Tibial artery (tissue), 4 donors: ENCODE measurements at regions not wholly inside any gene's neighbourhood (a gene's known extent, or its start where the extent isn't known, plus 50 kb on each side); places are given as distances from the start of the nearest gene placed in this dataset.

ENCODE experiments used
- DNase-seq, 2 donors: peaks; one replicate each; pipeline ENCODE4 v3.0.0-alpha.2; 2019
- H3K27ac ChIP-seq, 2 donors: fragments of 200-600 bp; sonication (generic) in 1 of 2; 1 replicate in 1 of 2; 2 replicates in 1 of 2; pipeline ENCODE4 v1.5.1; 2018 to 2019; ENCODE audit warnings: mild to moderate bottlenecking in 1 of 2
- H3K27me3 ChIP-seq, 2 donors: fragments of 200-600 bp; sonication (generic) in 1 of 2; one replicate each; pipeline versions ENCODE4 v1.5.1 to v1.6.0; 2016 to 2019
- H3K36me3 ChIP-seq, 3 donors: fragments of 200-600 bp; sonication (generic) in 2 of 3; one replicate each; pipeline ENCODE4 v1.5.1; 2016 to 2019; ENCODE audit warnings: mild to moderate bottlenecking in 2 of 3
- H3K4me1 ChIP-seq, 4 donors: fragments of 200-600 bp; sonication (generic) in 2 of 4; 1 replicate in 3 of 4; 2 replicates in 1 of 4; pipeline ENCODE4 v1.5.1; 2016 to 2019
- H3K4me3 ChIP-seq, 2 donors: fragments of 200-600 bp; sonication (generic) in 1 of 2; 1 replicate in 1 of 2; 2 replicates in 1 of 2; pipeline ENCODE4 v1.5.1; 2018 to 2019; ENCODE audit warnings: mild to moderate bottlenecking in 2 of 2
- H3K9me3 ChIP-seq, 3 donors: fragments of 200-600 bp; sonication (generic) in 1 of 3; one replicate each; pipeline ENCODE4 v1.5.1; 2016 to 2019
- intact Hi-C: fragments of 100-400 bp; cut with DNase I; formaldehyde crosslinking; loops from one replicate; pipeline ENCODE4 v1.15.0; 2023; ENCODE audit warnings: low total_unique reads
- TF ChIP-seq, protein P1 (sequence below), 2 experiments: fragments of 200-600 bp in 1 of 2; fragments of 450-650 bp in 1 of 2; IDR thresholded peaks; one replicate each; pipeline ENCODE4 v1.5.1; 2017 to 2019; ENCODE audit warnings: antibody characterized with exemption in 2 of 2, mild to moderate bottlenecking in 1 of 2, moderate library complexity in 1 of 2

DNA sequence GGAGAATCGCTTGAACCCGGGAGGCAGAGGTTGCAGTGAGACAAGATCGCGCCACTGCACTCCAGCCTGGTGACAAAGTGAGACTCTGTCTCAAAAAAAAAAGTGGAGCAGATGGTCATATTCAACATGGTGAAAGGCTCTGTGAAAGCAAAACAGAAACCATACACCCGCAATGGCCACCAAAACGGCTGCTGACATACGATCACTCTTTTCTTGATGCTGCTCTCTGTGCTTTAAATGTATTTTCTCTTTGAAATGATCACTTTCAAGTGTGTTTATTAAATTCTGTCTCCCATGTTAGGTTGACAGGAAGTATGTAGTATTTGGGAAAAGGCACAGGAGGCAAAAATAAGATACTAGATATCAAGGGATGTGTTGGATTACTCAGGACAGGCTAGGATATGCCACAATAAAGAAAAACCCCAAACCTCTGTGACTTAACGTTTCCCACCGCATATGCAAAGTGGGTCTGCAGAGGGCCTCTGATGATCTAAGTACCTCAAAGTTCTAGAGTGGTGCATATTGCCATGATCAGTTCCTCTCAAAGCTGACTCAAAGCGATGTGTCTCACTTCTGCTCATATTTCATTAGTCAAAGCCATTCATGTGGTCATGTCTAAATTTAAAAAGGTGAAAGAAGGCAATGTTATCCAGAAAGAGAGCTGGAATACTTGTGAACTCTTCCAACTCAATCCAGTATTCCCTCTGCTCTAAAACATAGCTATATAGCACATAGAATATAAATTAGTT is 155.1 kb upstream of the SOX4 start:
- H3K36me3 ChIP-seq, result no peaks in the 10 kb centered on the region
- no peaks in the 10 kb centered on the region for H3K27me3 ChIP-seq
- no peak overlapping the region for H3K4me3 ChIP-seq
- TF ChIP-seq, protein P1, sequence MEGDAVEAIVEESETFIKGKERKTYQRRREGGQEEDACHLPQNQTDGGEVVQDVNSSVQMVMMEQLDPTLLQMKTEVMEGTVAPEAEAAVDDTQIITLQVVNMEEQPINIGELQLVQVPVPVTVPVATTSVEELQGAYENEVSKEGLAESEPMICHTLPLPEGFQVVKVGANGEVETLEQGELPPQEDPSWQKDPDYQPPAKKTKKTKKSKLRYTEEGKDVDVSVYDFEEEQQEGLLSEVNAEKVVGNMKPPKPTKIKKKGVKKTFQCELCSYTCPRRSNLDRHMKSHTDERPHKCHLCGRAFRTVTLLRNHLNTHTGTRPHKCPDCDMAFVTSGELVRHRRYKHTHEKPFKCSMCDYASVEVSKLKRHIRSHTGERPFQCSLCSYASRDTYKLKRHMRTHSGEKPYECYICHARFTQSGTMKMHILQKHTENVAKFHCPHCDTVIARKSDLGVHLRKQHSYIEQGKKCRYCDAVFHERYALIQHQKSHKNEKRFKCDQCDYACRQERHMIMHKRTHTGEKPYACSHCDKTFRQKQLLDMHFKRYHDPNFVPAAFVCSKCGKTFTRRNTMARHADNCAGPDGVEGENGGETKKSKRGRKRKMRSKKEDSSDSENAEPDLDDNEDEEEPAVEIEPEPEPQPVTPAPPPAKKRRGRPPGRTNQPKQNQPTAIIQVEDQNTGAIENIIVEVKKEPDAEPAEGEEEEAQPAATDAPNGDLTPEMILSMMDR (IDR thresholded peaks at IDR 0.05), result no peak
- no peak overlapping the region for H3K27ac ChIP-seq
- intact Hi-C loops, result no loop called here
- no peaks in the 10 kb centered on the region for H3K9me3 ChIP-seq
- H3K4me1 ChIP-seq, result no peaks in the 10 kb centered on the region
- no peak for DNase-seq

- H3K4me1 ChIP-seq, result no peaks in the 10 kb centered on the region
- H3K9me3 ChIP-seq, result no peaks in the 10 kb centered on the region
- TF ChIP-seq, protein P1 (IDR thresholded peaks at IDR 0.05), result no peak
- no peaks in the 10 kb centered on the region for H3K36me3 ChIP-seq
- H3K27me3 ChIP-seq, result no peaks in the 10 kb centered on the region
- no peak overlapping the region for H3K4me3 ChIP-seq
- H3K27ac ChIP-seq, result no peak overlapping the region
- no peak for DNase-seq
- intact Hi-C loops, result no loop called here
Measured at GRCh38 chr6:21438986-21439352, 154.6 kb upstream of the SOX4 start.

DNA sequence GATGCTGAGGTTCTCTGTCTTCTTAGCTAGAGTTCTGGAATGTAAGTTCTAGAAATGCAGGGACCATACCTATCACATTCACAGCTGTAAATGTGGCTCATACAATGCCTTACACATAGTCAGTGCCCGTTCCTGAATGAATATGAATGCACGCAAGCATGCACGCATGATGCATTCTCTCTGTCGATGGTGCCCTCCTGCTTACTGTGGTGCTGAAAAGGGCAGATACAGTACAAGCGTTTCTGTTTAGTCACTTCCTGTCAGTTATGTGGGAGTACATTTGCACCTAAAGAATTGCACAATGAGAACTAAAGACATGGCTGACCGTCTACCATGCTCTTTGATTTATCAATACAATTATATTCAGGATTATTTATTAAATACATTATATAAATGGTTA is 152.2 kb upstream of the SOX4 start:
- Histone ChIP-seq H3K27ac (no peak overlapping the region), H3K4me3 (no peak overlapping the region), H3K27me3 (no peaks in the 10 kb centered on the region), H3K9me3 (no peaks in the 10 kb centered on the region), H3K36me3 (no peaks in the 10 kb centered on the region), H3K4me1 (no peaks in the 10 kb centered on the region)
- intact Hi-C loops, result no loop called here
- TF ChIP-seq, protein P1 (IDR thresholded peaks at IDR 0.05), result no peak
- DNase-seq, result no peak

DNA sequence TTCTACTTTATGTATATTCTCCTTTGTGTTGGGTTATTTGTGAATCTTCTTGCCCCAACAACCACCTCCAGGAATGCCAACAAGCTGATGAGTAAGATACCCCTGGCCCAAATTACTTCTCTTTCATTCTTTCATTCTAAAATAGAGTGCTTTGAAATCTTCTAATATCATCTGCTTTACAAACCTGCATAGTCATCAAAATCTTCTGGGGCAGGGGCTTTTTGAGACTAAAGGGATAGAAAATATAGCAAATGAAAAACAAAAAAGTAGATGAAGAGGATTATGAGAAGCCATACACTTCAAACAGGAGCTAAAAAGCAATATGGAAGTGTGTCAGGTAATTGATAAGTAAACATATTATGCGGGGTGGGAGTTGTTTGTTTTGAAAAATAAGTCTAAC is 150.7 kb upstream of the SOX4 start:
- no peak for DNase-seq
- TF ChIP-seq, protein P1 (IDR thresholded peaks at IDR 0.05), result no peak
- H3K27ac ChIP-seq, result no peak overlapping the region
- H3K36me3 ChIP-seq, result no peaks in the 10 kb centered on the region
- no peaks in the 10 kb centered on the region for H3K4me1 ChIP-seq
- no peak overlapping the region for H3K4me3 ChIP-seq
- H3K27me3 ChIP-seq, result no peaks in the 10 kb centered on the region
- H3K9me3 ChIP-seq, result no peaks in the 10 kb centered on the region
- intact Hi-C loops, result no loop called here

DNA sequence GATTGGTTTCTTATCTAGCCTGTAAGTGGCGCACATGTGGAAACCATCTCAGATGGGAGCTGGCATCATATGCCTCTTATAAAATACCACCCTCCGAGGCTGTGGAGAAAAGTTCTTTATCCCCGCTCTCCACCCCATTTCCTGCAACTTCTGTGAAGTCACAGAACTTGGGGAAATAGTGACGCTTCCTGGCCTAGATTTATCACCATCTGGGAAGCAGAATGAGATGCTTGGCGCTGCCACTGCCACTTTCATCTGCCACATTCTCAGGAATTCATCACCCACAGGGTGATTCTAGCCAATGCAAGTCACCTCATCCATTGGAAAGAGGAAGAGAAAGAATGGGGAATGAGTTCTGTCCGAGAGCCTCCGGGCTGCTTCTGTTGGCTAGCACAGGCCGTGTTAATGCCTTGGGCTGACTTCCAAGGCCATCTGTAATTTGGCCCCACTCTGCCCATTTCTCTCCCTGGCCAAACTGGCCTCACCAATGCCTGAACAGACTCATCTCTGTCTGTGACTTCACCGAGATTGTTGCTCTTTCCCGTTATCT is 148.8 kb upstream of the SOX4 start:
- intact Hi-C loops, result no loop called here
- H3K4me3 ChIP-seq, result no peak overlapping the region
- no peaks in the 10 kb centered on the region for H3K4me1 ChIP-seq
- H3K27me3 ChIP-seq, result no peaks in the 10 kb centered on the region
- no peaks in the 10 kb centered on the region for H3K9me3 ChIP-seq
- DNase-seq, result no peak
- no peak overlapping the region for H3K27ac ChIP-seq
- H3K36me3 ChIP-seq, result no peaks in the 10 kb centered on the region
- TF ChIP-seq, protein P1 (IDR thresholded peaks at IDR 0.05), result no peak
